C4-2B (cell line): ENCODE measurements at regions not wholly inside any gene's neighbourhood (a gene's known extent, or its start where the extent isn't known, plus 50 kb on each side); places are given as distances from the start of the nearest gene placed in this dataset.

Experiments used
- CTCF ChIP-seq: fragments of 450-650 bp; conservative IDR thresholded peaks from 2 replicates; pipeline ENCODE4 v1.5.1; 2017; ENCODE audit warnings: mild to moderate bottlenecking
- ZFX ChIP-seq: fragments of 450-650 bp; IDR thresholded peaks from 2 replicates; pipeline ENCODE4 v1.6.1; 2017

GRCh38 chr5:114148253-114148652 lies 213.6 kb upstream of the KCNN2 start:
- TF ChIP-seq CTCF: no peak
- no peak for TF ChIP-seq ZFX
